ENCODE measurements at regions not wholly inside any gene's neighbourhood (a gene's known extent, or its start where the extent isn't known, plus 50 kb on each side); places are given as distances from the start of the nearest gene placed in this dataset.
"Not testable (repeated sequence)": the region's sequence is repeated elsewhere in the genome, so short reads cannot be mapped to it uniquely, and the experiment has no call there.

- ChIA-PET POLR2A (no interaction called here), CTCF (no interaction called here)
- DNase-seq (ENCODE audit: low read depth, low spot score), result no peak
- Histone ChIP-seq H3K4me3 (ENCODE audit: low read depth, low read length) (no peak overlapping the region), H3K9me3 (ENCODE audit: control insufficient read depth, insufficient read depth, low read length) (peaks cover 21% of the 10 kb centered on the region), H3K27ac (ENCODE audit: low read depth, low read length) (no peak overlapping the region), H3K27me3 (ENCODE audit: control insufficient read depth, insufficient read depth, low read length) (no peaks in the 10 kb centered on the region)
- no peak for TF ChIP-seq CTCF (IDR thresholded peaks at IDR 0.05; ENCODE audit: low read depth, low read length)
These were observed 129.0 kb downstream of the ANAPC4 start for GRCh38 chr4:25506032-25506571.

DNA sequence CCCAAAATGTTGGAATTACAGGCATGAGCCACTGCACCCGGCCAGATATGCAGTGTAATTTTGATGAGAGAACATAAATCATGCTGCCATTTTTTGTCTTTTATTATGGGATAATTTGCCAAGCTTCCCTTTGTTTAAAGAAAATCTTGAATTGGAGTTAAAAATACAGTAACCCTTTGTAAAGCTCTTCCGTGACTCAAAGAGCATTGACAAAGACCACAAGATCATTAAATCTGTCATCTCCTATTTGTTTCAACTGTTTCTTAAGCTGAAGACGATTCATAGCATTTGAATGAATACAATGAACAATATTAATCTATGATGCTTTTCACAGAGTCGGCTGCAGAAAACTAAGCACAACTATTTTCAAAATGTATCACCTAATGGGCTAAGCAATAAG lies 132.6 kb downstream of the ANAPC4 start:
- ChIA-PET POLR2A (no interaction called here), CTCF (no interaction called here)
- Histone ChIP-seq H3K9me3 (ENCODE audit: control insufficient read depth, insufficient read depth, low read length) (peaks cover 20% of the 10 kb centered on the region), H3K4me3 (ENCODE audit: low read depth, low read length) (no peak overlapping the region), H3K27ac (ENCODE audit: low read depth, low read length) (no peak overlapping the region), H3K27me3 (ENCODE audit: control insufficient read depth, insufficient read depth, low read length) (no peaks in the 10 kb centered on the region)
- DNase-seq (ENCODE audit: low read depth, low spot score), result no peak
- TF ChIP-seq CTCF (IDR thresholded peaks at IDR 0.05; ENCODE audit: low read depth, low read length), result no peak

GRCh38 chr4:25511823-25512222 lies 134.8 kb downstream of the ANAPC4 start:
- H3K4me3 ChIP-seq (ENCODE audit: low read depth, low read length); CTCF ChIA-PET; DNase-seq (ENCODE audit: low read depth, low spot score); H3K27ac ChIP-seq (ENCODE audit: low read depth, low read length); H3K27me3 ChIP-seq (ENCODE audit: control insufficient read depth, insufficient read depth, low read length); POLR2A ChIA-PET; H3K9me3 ChIP-seq (ENCODE audit: control insufficient read depth, insufficient read depth, low read length): not testable (repeated sequence)

GRCh38 chr4:25513814-25514213 lies 136.8 kb downstream of the ANAPC4 start:
- no peak for DNase-seq (ENCODE audit: low read depth, low spot score)
- Histone ChIP-seq H3K27me3 (ENCODE audit: control insufficient read depth, insufficient read depth, low read length) (no peaks in the 10 kb centered on the region), H3K4me3 (ENCODE audit: low read depth, low read length) (no peak overlapping the region), H3K9me3 (ENCODE audit: control insufficient read depth, insufficient read depth, low read length) (no peaks in the 10 kb centered on the region), H3K27ac (ENCODE audit: low read depth, low read length) (no peak overlapping the region)
- TF ChIP-seq CTCF (IDR thresholded peaks at IDR 0.05; ENCODE audit: low read depth, low read length), result no peak
- POLR2A ChIA-PET, result no interaction called here
- CTCF ChIA-PET, result no interaction called here

DNA sequence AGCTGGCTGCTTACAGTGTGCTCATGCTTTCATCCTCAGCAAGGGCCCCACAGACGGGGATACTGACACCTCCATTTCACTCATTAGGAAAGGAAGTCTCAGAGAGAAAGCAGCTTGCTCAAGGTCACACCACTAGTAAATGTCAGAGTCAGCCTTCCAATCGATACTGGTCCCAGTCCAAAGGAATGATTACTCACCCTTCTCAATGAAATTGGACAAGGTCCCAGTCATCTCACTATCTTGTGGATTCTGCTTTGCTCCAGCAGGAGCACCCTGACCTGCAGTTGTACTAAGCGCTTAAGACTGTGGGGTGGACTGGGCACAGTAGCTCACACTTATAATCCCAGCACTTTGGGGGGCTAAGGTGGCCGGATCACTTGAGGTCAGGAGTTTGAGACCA lies 132.2 kb upstream of the SLC34A2 start:
- Histone ChIP-seq H3K4me3 (ENCODE audit: low read depth, low read length) (no peak overlapping the region), H3K9me3 (ENCODE audit: control insufficient read depth, insufficient read depth, low read length) (no peaks in the 10 kb centered on the region), H3K27ac (ENCODE audit: low read depth, low read length) (no peak overlapping the region), H3K27me3 (ENCODE audit: control insufficient read depth, insufficient read depth, low read length) (no peaks in the 10 kb centered on the region)
- ChIA-PET POLR2A (no interaction called here), CTCF (no interaction called here)
- TF ChIP-seq CTCF (IDR thresholded peaks at IDR 0.05; ENCODE audit: low read depth, low read length), result no peak
- DNase-seq (ENCODE audit: low read depth, low spot score), result no peak

DNA sequence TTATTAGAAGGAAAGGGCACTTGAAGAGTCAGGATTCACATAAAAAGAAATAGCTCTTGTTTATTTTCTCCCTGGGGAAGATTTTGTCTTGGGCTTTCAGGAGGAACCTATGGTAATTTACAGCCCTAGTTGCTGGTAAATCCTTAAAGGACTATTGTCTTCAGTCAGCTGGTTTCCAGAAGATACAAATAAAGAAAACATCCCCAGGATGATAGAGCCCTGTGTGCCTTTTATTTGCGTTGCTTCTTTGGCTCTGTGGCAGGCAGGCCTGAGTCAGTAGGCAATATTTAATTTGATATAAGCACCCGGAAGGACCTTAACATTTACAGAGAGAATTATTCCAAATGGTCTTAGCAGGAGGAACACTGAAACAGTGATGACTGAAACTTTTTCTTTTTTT lies 131.0 kb upstream of the SLC34A2 start:
- CTCF ChIA-PET, result no interaction called here
- TF ChIP-seq CTCF (IDR thresholded peaks at IDR 0.05; ENCODE audit: low read depth, low read length), result no peak
- H3K4me3 ChIP-seq (ENCODE audit: low read depth, low read length), result no peak overlapping the region

More for the DNA sequence above, 131.0 kb upstream of the SLC34A2 start:
- no peak for DNase-seq (ENCODE audit: low read depth, low spot score)
- no peaks in the 10 kb centered on the region for H3K9me3 ChIP-seq (ENCODE audit: control insufficient read depth, insufficient read depth, low read length)
- POLR2A ChIA-PET, result no interaction called here
- H3K27me3 ChIP-seq (ENCODE audit: control insufficient read depth, insufficient read depth, low read length), result no peaks in the 10 kb centered on the region
- no peak overlapping the region for H3K27ac ChIP-seq (ENCODE audit: low read depth, low read length)
